NCI-H524 (cell line): ENCODE measurements at regions not wholly inside any gene's neighbourhood (a gene's known extent, or its start where the extent isn't known, plus 50 kb on each side); places are given as distances from the start of the nearest gene placed in this dataset.
A peak's percentile ranks its signal among the peaks of the same experiment; 100 is the strongest.
"Not testable (repeated sequence)": the region's sequence is repeated elsewhere in the genome, so short reads cannot be mapped to it uniquely, and the experiment has no call there.

Experiments
- DNase-seq, 2 experiments: peaks; one replicate each; lab custom pipeline; 2025; lab: John Stamatoyannopoulos, UW

DNA sequence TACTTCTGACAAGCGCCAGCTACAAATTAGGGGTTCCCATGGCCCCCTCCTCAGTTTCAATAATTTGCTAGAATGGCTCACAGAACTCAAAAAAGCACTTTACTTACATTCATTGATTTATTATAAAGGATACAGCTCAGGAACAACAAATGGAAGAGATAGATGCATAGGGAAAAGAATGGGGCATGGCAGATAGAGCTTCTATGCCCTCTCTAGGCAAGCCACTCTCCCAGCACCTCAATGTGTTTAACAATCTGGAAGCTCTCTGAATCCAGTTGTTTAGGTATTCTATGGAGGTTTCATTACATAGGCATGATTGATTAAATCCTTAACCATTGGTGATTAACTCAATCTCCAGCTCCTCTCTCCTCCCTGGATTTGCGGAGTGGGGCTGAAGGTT lies 184.5 kb upstream of the DAAM1 start:
- peak in 1 of 2 experiments; percentile 18 for DNase-seq

- not testable (repeated sequence) for DNase-seq
Measured at GRCh38 chr14:59006179-59006578, 182.3 kb upstream of the DAAM1 start.

DNA sequence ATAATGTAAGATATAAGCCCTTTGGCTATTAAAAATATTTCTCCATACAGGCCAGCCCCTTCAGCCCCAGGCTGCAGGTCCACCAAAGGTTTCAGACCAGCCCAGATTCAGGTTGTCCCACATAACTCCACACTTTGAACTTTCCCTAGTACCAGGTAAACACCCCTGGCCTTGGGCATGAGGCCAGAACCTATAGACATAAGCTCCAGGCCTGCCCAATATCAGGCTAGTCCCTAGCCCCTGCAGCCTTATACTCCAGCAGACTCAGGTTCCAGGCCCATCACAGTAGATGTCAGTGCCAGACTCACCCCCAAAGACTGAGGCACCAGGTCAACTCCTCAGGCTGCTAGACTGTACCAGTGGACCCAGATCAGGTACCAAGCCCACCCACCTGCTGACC lies 178.5 kb upstream of the DAAM1 start:
- DNase-seq = no peak

GRCh38 chr14:59013672-59014298 lies 174.7 kb upstream of the DAAM1 start:
- no peak for DNase-seq

DNA sequence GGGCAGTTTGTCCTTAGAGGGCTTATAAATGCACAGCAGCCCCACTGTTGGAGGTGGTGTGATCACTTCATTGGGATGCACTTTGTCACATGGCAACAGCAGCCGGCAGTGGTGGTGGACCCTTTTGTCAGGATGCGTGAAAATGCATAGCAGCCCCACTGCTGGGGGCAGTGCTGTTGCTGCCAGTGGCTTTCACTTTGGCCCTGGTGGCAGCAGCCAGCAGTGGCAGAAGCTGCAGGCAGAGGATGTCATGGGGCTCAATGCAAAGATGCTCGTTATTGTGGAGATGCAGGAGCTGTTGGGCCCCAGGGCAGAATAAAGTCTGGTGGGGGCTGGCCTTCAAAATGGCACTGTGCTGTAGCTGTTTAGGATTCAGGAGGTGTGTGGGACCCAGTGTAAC lies 173.0 kb upstream of the DAAM1 start:
- DNase-seq = no peak

DNA sequence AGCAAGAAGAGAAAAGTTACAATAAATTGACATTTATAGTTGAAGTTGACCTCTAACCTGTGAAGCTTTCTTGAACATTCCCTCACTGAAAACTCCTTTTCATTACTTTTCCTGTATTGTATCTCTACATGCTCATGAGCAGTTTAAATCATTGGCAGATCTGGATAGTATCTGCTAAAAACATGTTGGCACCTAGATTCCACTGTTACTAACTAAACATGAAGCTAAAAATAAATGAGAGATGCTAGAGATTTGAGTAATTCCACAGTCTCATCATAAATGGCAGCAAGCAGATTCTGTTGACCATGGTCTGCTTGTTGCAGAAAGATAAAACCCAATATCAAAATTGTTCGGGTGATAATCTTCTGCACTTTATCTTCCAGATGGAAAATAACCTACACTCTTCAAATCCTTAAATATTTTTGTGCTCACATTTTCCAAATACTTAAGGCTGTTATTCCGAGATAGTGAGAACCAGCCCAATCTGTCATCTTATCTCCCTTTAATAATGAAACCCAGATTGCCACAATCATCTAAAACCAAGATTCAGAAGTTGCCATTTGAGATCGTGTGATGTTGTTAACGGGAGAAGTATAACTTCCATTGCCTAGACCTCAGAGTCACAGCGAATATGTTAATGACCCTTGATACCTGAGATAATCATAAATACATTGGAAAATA lies 171.0 kb upstream of the DAAM1 start:
- DNase-seq = no peak

- DNase-seq = no peak
Measured at GRCh38 chr14:59018460-59018859, 170.0 kb upstream of the DAAM1 start.

GRCh38 chr14:59018978-59019377 lies 169.5 kb upstream of the DAAM1 start:
- DNase-seq = peak in 1 of 2 experiments; percentile 50

- peak; percentile 33 to 65 for DNase-seq
Measured at GRCh38 chr14:59020382-59020781, 168.1 kb upstream of the DAAM1 start.

DNA sequence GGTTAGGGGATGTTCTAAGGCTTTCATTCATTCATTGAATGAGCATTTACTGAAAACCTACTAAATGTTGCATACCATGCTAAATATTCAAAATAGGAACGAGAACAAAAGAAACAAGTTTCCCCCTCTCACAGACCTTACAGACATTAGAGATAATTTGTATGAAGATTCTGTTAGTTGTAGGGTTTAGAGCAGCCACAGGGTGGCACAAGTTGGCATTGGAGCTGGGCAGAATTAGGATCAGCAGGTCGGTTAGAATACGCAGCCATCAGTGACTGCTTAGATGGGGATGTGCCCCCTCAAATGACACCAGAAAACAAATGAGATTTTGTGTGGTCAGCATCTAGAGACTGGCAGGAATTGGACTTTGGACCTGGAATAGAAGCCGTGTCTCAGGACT lies 166.3 kb upstream of the DAAM1 start:
- peak; percentile 27 to 35 for DNase-seq

- DNase-seq = no peak
Measured at GRCh38 chr14:59026081-59026480, 162.4 kb upstream of the DAAM1 start.

DNA sequence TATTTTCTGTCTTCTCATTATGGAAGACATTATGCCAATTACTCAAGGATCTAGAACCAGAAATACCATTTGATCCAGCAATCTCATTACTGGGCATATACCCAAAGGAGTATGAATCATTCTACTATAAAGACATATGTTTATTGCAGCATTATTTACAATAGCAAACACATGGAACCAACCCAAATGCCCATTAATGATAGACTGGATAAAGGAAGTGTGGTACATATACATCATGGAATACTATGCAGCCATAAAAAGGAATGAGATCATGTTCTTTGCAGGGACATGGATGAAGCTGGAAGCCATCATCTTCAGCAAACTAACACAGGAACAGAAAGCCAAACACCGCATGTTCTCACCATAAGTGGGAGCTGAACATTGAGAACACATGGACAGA lies 161.8 kb upstream of the DAAM1 start:
- DNase-seq = not testable (repeated sequence)

GRCh38 chr14:59028476-59029202 lies 159.8 kb upstream of the DAAM1 start:
- DNase-seq = peak; percentile 81 to 82

GRCh38 chr14:59032826-59033225 lies 155.6 kb upstream of the DAAM1 start:
- DNase-seq = no peak

GRCh38 chr14:59036134-59036533 lies 152.3 kb upstream of the DAAM1 start:
- no peak for DNase-seq

GRCh38 chr14:59037086-59037485 lies 151.4 kb upstream of the DAAM1 start:
- no peak for DNase-seq

DNA sequence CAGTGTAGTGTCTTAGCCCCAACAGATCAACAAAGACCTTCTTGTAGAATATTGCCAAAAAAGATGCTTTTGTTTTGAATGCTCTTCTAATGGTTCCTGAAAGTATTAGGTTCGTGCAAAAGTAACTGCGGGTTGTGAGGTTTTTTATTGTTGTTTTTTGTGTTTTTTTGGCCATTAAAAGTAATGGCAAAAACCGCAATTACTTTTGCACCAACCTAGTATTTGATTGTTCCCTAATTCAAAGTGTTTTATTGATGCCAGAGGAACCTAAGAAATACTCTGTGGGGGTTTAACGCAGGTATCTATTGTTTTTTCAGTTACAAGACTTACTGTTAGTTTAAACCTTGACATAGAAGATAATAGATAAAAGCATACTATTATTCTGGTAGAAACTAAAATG lies 150.8 kb upstream of the DAAM1 start:
- DNase-seq = no peak

- DNase-seq = peak in 1 of 2 experiments; percentile 18
Measured at GRCh38 chr14:59038746-59039145, 149.7 kb upstream of the DAAM1 start.

DNA sequence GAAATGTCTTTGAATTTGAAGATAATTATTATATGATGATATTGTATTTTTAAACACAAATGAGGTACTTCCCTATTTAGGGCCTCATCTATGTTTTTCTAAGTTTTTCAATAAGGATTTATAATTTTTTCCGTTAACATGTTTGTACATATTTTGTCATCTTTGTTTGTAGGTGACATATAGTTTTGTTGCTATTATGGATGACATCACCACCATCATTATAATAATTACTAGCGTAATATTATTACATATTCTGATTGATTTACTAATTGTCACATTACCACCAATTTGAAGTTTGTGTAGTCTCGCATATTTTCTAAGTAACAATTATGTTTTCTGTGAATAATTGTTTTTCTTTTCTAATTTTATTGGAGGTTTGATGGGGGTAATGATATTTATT lies 147.2 kb upstream of the DAAM1 start:
- DNase-seq = no peak

DNA sequence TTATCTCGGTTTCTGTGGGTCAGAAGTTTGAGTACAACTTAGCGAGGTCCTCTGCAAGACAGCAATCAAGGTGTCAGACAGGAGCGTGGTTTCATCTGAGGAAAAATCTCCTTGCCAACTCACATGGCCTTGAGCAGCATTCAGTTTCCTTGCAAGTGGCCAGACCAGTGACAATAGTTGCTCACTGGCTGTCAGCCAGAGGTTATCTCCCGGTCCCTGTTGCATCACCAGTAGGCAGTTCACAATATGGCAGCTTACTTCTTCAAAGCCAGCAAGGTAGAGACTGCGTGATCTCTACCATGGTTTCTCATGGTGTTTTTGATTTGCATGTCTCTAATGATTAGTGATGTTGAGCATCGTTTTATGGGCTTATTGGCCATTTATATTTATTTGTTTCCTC lies 143.8 kb upstream of the DAAM1 start:
- DNase-seq = no peak

DNA sequence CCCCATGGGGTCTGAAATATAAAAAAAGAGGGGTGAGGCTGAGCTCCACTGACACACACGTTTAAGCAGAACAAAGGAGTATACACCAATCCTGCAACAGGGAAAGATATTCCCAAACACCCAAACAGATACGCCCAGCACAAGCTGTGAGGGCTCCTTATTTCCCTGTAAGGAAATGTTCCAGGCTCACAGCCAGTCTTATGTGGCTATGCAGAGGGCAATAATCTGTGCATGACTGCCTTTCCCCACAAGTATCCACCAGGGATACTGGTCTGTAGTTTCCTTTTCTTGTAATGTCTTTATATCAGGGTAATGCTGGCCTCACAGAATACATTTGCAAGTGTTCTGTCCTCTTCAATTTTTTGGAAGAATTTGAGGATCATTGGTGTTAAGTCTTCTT lies 141.7 kb upstream of the DAAM1 start:
- DNase-seq = no peak

- no peak for DNase-seq
Measured at GRCh38 chr14:59055006-59055405, 133.5 kb upstream of the DAAM1 start.

DNA sequence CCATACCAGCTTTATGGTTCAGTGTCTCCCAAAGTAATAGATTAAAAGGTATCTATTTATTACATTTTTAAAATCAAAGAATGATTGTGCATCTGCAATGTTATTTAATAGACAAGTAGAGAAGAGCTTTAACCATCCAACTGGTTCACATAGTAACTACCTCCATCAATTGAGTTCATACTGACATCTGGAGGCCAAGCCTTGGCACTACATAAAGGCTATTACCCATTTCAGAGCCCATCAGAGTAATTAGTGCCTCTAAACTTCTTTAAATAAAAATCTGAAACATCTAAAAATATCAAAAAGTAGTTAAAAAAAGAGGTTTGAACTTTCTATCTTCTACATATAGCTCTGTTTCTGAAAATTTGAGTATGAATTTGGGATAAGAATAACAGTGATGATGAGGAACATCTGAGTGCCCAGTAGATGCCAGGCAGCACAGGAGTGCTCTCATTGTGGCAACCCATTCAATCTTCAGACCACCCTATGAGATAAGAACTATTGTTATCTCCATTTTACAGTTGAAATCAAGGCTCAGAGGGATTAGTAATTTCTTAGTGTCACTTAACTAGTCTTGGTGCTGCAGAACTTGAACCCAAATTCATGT lies 132.9 kb upstream of the DAAM1 start:
- DNase-seq = peak; percentile 33 to 73
